ENCODE measurements at regions not wholly inside any gene's neighbourhood (a gene's known extent, or its start where the extent isn't known, plus 50 kb on each side); places are given as distances from the start of the nearest gene placed in this dataset.

DNA sequence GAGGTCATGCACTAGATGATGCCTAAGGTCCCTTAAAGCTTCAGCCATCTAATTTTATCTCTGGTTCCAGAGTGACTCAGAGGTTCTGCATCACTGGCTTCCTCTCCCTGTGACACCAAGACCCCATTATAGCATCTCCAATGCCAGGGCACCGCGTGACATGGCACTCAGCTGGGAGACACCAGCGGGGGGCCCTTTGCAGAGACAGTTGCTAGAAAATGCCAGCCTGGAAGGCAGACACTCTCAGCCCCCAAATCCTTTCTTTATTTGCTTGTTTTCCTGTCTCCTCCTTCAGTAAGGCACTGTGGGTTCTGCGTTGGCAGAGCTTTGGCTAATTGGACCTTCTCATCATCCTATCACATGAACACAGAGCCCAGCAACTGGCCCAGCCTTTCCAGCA lies 123.5 kb upstream of the VRK1 start:
- Histone ChIP-seq H3K4me1 (ENCODE audit: control insufficient read depth, insufficient read depth, low read length) (no peaks in the 10 kb centered on the region), H3K9me3 (ENCODE audit: control insufficient read depth, low read length) (no peaks in the 10 kb centered on the region), H3K9ac (ENCODE audit: low read length) (no peak overlapping the region), H3K36me3 (ENCODE audit: control insufficient read depth, insufficient read depth, low read length) (no peaks in the 10 kb centered on the region), H3K27me3 (ENCODE audit: control insufficient read depth, insufficient read depth, low read length) (no peaks in the 10 kb centered on the region), H3K4me3 (ENCODE audit: low read length) (no peak overlapping the region)

GRCh38 chr14:96674121-96674520 lies 123.1 kb upstream of the VRK1 start:
- no peak overlapping the region for H3K4me3 ChIP-seq (ENCODE audit: low read length)
- H3K9me3 ChIP-seq (ENCODE audit: control insufficient read depth, low read length), result no peaks in the 10 kb centered on the region
- no peaks in the 10 kb centered on the region for H3K4me1 ChIP-seq (ENCODE audit: control insufficient read depth, insufficient read depth, low read length)
- no peaks in the 10 kb centered on the region for H3K27me3 ChIP-seq (ENCODE audit: control insufficient read depth, insufficient read depth, low read length)
- no peaks in the 10 kb centered on the region for H3K36me3 ChIP-seq (ENCODE audit: control insufficient read depth, insufficient read depth, low read length)
- H3K9ac ChIP-seq (ENCODE audit: low read length), result no peak overlapping the region

- Histone ChIP-seq H3K4me3 (ENCODE audit: low read length) (no peak overlapping the region), H3K4me1 (ENCODE audit: control insufficient read depth, insufficient read depth, low read length) (no peaks in the 10 kb centered on the region), H3K27me3 (ENCODE audit: control insufficient read depth, insufficient read depth, low read length) (no peaks in the 10 kb centered on the region), H3K36me3 (ENCODE audit: control insufficient read depth, insufficient read depth, low read length) (no peaks in the 10 kb centered on the region), H3K9ac (ENCODE audit: low read length) (no peak overlapping the region), H3K9me3 (ENCODE audit: control insufficient read depth, low read length) (no peaks in the 10 kb centered on the region)
Measured at GRCh38 chr14:96676166-96676565, 121.0 kb upstream of the VRK1 start.

GRCh38 chr14:96681829-96682228 lies 115.4 kb upstream of the VRK1 start:
- H3K9ac ChIP-seq (ENCODE audit: low read length), result no peak overlapping the region
- H3K9me3 ChIP-seq (ENCODE audit: control insufficient read depth, low read length), result no peaks in the 10 kb centered on the region

GRCh38 chr14:96682401-96682800 lies 114.8 kb upstream of the VRK1 start:
- no peaks in the 10 kb centered on the region for H3K9me3 ChIP-seq (ENCODE audit: control insufficient read depth, low read length)
- H3K27me3 ChIP-seq (ENCODE audit: control insufficient read depth, insufficient read depth, low read length), result no peaks in the 10 kb centered on the region
- H3K9ac ChIP-seq (ENCODE audit: low read length), result no peak overlapping the region
- no peaks in the 10 kb centered on the region for H3K4me1 ChIP-seq (ENCODE audit: control insufficient read depth, insufficient read depth, low read length)
- H3K4me3 ChIP-seq (ENCODE audit: low read length), result no peak overlapping the region
- H3K36me3 ChIP-seq (ENCODE audit: control insufficient read depth, insufficient read depth, low read length), result no peaks in the 10 kb centered on the region

More at GRCh38 chr14:96681829-96682228, 115.4 kb upstream of the VRK1 start:
- H3K36me3 ChIP-seq (ENCODE audit: control insufficient read depth, insufficient read depth, low read length), result no peaks in the 10 kb centered on the region
- no peak overlapping the region for H3K4me3 ChIP-seq (ENCODE audit: low read length)
- H3K4me1 ChIP-seq (ENCODE audit: control insufficient read depth, insufficient read depth, low read length), result no peaks in the 10 kb centered on the region
- H3K27me3 ChIP-seq (ENCODE audit: control insufficient read depth, insufficient read depth, low read length), result no peaks in the 10 kb centered on the region

DNA sequence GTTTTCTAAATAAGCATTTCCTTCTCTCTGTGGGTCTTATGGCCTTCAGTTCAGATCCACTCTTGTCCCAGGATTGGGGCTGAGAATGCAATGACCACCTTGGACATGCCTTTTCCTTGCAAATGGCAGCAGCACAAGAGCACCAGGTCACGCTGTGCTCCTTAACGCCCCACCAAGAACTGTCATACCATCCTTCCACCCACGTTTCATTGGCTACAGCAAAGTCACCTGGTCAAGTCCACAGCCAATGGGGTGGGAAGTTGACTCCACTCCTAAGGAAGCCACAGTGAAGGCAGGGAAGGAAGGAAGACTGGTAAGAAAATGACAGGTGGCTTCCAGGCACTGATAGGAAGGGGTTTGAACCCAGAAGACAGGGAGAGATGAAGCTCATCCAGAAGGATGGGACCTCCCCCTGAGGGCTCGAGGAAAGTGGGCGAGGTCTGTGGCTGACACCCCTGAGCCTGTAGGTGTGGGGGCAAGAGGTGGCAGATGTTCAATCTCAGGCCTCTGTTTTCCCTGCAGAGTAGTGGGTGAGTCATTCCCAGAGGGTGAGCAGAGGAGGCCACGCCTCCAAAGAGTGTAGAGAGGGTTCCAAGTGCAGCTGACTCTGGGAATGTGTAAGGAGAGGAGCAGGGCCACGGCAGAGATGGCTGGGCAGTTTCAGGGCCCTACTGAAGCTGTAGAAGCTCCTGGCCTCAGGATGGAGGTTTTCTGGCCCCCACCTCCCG lies 113.5 kb upstream of the VRK1 start:
- Histone ChIP-seq H3K27me3 (ENCODE audit: control insufficient read depth, insufficient read depth, low read length) (no peaks in the 10 kb centered on the region), H3K9me3 (ENCODE audit: control insufficient read depth, low read length) (no peaks in the 10 kb centered on the region), H3K4me3 (ENCODE audit: low read length) (no peak overlapping the region), H3K4me1 (ENCODE audit: control insufficient read depth, insufficient read depth, low read length) (no peaks in the 10 kb centered on the region), H3K36me3 (ENCODE audit: control insufficient read depth, insufficient read depth, low read length) (no peaks in the 10 kb centered on the region), H3K9ac (ENCODE audit: low read length) (no peak overlapping the region)

GRCh38 chr14:96686126-96686525 lies 111.1 kb upstream of the VRK1 start:
- no peak overlapping the region for H3K9ac ChIP-seq (ENCODE audit: low read length)
- no peaks in the 10 kb centered on the region for H3K36me3 ChIP-seq (ENCODE audit: control insufficient read depth, insufficient read depth, low read length)
- H3K4me3 ChIP-seq (ENCODE audit: low read length), result no peak overlapping the region
- no peaks in the 10 kb centered on the region for H3K27me3 ChIP-seq (ENCODE audit: control insufficient read depth, insufficient read depth, low read length)
- H3K9me3 ChIP-seq (ENCODE audit: control insufficient read depth, low read length), result no peaks in the 10 kb centered on the region
- no peaks in the 10 kb centered on the region for H3K4me1 ChIP-seq (ENCODE audit: control insufficient read depth, insufficient read depth, low read length)

DNA sequence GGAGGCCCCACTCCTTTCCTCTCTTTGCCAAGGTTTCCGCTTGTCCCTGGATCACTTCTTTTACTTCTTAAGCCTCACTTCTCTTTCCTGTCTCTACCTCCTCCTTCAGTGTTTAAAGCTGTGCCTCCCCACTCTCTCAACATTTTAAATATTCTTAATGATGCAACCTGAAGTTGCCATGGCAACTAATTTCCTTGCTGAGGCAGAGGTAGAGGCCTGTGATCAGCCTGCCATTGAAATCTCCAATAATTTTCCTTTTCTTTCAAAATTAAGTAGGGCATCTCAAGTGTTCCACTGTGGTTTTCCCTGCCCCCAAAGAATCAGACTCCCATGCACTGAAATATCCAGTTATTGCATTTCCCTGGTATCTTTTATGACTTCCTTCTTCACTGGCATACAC lies 108.6 kb upstream of the VRK1 start:
- H3K27me3 ChIP-seq (ENCODE audit: control insufficient read depth, insufficient read depth, low read length), result no peaks in the 10 kb centered on the region
- no peaks in the 10 kb centered on the region for H3K9me3 ChIP-seq (ENCODE audit: control insufficient read depth, low read length)
- no peaks in the 10 kb centered on the region for H3K36me3 ChIP-seq (ENCODE audit: control insufficient read depth, insufficient read depth, low read length)
- no peaks in the 10 kb centered on the region for H3K4me1 ChIP-seq (ENCODE audit: control insufficient read depth, insufficient read depth, low read length)
- no peak overlapping the region for H3K4me3 ChIP-seq (ENCODE audit: low read length)
- H3K9ac ChIP-seq (ENCODE audit: low read length), result no peak overlapping the region

DNA sequence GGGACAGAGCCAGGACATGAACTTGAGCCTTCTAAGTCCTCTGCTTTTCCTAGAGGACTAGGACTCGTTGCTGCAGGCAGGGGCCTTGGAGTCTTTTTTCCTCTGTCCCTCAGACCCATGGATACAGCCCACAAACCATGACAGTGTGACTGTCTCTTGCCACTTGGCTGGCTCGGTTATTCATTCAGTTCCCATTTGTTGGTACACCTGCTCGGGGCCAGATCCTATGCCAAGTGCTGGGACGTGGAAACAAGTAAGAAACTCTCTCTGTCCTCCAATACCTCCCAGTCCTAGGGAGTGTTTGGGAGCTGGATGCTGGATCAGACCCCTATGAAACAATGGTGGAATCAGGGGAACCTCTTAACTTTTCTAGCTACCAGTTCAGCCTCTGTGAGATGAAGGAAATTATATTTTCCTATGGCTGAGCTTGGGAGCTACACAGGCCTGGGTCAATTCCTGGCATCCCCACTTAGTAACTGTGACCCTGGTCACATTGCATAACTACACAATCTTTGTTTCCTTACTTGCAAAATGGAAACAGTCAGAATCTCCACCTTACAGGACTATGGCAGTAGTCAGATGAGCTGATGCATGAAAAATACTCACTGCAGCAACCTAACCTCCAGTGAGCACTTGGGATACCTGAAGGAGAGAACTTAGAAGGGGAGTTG lies 106.3 kb upstream of the VRK1 start:
- H3K9me3 ChIP-seq (ENCODE audit: control insufficient read depth, low read length), result no peaks in the 10 kb centered on the region
- no peaks in the 10 kb centered on the region for H3K36me3 ChIP-seq (ENCODE audit: control insufficient read depth, insufficient read depth, low read length)
- H3K27me3 ChIP-seq (ENCODE audit: control insufficient read depth, insufficient read depth, low read length), result no peaks in the 10 kb centered on the region
- no peak overlapping the region for H3K9ac ChIP-seq (ENCODE audit: low read length)
- no peak overlapping the region for H3K4me3 ChIP-seq (ENCODE audit: low read length)
- H3K4me1 ChIP-seq (ENCODE audit: control insufficient read depth, insufficient read depth, low read length), result no peaks in the 10 kb centered on the region

DNA sequence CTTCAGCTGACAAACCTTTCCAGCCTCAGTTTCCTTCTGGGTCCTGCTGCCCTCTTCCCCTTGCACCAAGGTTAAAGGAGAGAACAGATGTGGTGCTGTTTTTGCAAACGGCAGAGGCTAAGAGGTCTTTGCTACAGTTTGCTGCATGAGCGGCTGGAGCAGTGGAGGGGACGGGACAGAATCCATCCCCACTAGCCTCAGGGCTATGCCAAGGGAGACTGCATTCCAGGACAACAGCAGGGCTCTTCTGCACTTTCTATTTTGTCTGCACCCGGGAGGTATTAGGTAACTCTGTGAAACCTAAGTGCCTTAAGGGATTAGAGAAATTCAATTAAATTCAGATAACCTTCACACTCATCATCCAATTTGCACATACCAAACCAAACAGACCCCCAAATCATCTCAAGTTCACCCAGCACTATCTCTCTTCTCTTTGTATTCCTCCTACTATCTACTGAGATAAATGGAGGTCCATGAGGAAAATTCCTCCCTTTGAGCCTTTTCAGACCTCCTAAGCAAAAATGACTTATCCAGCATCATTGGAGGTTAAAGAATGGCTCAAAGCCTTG lies 103.8 kb upstream of the VRK1 start:
- Histone ChIP-seq H3K9ac (ENCODE audit: low read length) (no peak overlapping the region), H3K9me3 (ENCODE audit: control insufficient read depth, low read length) (no peaks in the 10 kb centered on the region), H3K36me3 (ENCODE audit: control insufficient read depth, insufficient read depth, low read length) (no peaks in the 10 kb centered on the region), H3K4me3 (ENCODE audit: low read length) (no peak overlapping the region), H3K4me1 (ENCODE audit: control insufficient read depth, insufficient read depth, low read length) (no peaks in the 10 kb centered on the region), H3K27me3 (ENCODE audit: control insufficient read depth, insufficient read depth, low read length) (peaks cover 4% of the 10 kb centered on the region)

DNA sequence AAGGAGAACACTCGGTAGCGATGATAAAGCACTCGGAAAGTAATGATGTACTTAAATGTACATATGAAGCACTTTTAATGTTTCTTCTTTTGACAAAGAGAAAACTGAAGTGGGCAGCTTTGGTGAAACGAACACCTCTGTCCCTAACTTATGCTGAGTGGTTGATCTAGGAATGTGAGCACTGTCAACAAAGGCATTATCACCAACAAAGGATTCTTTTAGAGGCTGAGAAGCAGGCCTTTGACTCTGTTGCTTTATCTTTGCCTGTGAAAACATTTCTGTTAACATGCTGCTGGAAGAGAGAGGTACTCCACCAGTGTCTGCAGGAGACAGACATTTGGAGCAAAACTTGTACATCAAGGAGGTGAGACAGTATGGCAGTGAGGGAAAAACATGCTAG lies 103.2 kb upstream of the VRK1 start:
- no peak overlapping the region for H3K4me3 ChIP-seq (ENCODE audit: low read length)
- no peaks in the 10 kb centered on the region for H3K36me3 ChIP-seq (ENCODE audit: control insufficient read depth, insufficient read depth, low read length)
- no peak overlapping the region for H3K9ac ChIP-seq (ENCODE audit: low read length)
- no peaks in the 10 kb centered on the region for H3K9me3 ChIP-seq (ENCODE audit: control insufficient read depth, low read length)
- no peaks in the 10 kb centered on the region for H3K4me1 ChIP-seq (ENCODE audit: control insufficient read depth, insufficient read depth, low read length)
- peaks cover 4% of the 10 kb centered on the region for H3K27me3 ChIP-seq (ENCODE audit: control insufficient read depth, insufficient read depth, low read length)

GRCh38 chr14:96698960-96699539 lies 98.1 kb upstream of the VRK1 start:
- Histone ChIP-seq H3K36me3 (ENCODE audit: control insufficient read depth, insufficient read depth, low read length) (no peaks in the 10 kb centered on the region), H3K4me3 (ENCODE audit: low read length) (no peak overlapping the region), H3K9me3 (ENCODE audit: control insufficient read depth, low read length) (no peaks in the 10 kb centered on the region), H3K27me3 (ENCODE audit: control insufficient read depth, insufficient read depth, low read length) (peaks cover 4% of the 10 kb centered on the region), H3K9ac (ENCODE audit: low read length) (no peak overlapping the region), H3K4me1 (ENCODE audit: control insufficient read depth, insufficient read depth, low read length) (no peaks in the 10 kb centered on the region)

Data from mucosa of stomach (tissue), 1 donor.